WTC11 (cell line): ENCODE measurements at regions not wholly inside any gene's neighbourhood (a gene's known extent, or its start where the extent isn't known, plus 50 kb on each side); places are given as distances from the start of the nearest gene placed in this dataset.

Source experiments
- ATAC-seq: fragments of 200-7000 bp; cut with Tn5 transposase; 2 replicates; pipeline ENCODE4 v1.10.0; 2021; ENCODE audit warnings: mild to moderate bottlenecking, moderate library complexity
- CTCF ChIA-PET: fragments of 300-600 bp; sonication (Branson Sonifier 250); formaldehyde crosslinking; loops from one replicate; lab custom pipeline; 2021; ENCODE audit warnings: antibody characterized with exemption; lab: Charles Lee
- POLR2A ChIA-PET: fragments of 350-600 bp; sonication (Branson Sonifier 250); formaldehyde crosslinking; loops from one replicate; lab custom pipeline; 2021; ENCODE audit warnings: antibody characterized with exemption; lab: Charles Lee
- DNase-seq: peaks from one replicate; pipeline ENCODE4 v3.0.0; 2021; ENCODE audit warnings: low spot score
- H3K27ac Mint-ChIP-seq: 2 replicates; pipeline ENCODE4 v1.8.0; 2021; ENCODE audit warnings: mixed read lengths
- H3K27me3 Mint-ChIP-seq: 2 replicates; pipeline ENCODE4 v1.8.0; 2021; ENCODE audit warnings: low read depth, mild to moderate bottlenecking, moderate library complexity, mixed read lengths
- H3K36me3 Mint-ChIP-seq: 2 replicates; pipeline ENCODE4 v1.8.0; 2021; ENCODE audit warnings: mixed read lengths
- H3K4me1 Mint-ChIP-seq: 2 replicates; pipeline ENCODE4 v1.8.0; 2022; ENCODE audit warnings: mixed read lengths
- H3K4me3 Mint-ChIP-seq: 2 replicates; pipeline ENCODE4 v1.8.0; 2021; ENCODE audit warnings: mild to moderate bottlenecking, moderate library complexity, mixed read lengths
- H3K9me3 Mint-ChIP-seq: 2 replicates; pipeline ENCODE4 v1.8.0; 2021; ENCODE audit warnings: mixed read lengths
- CREB1 ChIP-seq: sonication (generic); formaldehyde crosslinking; IDR thresholded peaks from 2 replicates; pipeline ENCODE4 v1.8.0; 2023; ENCODE audit warnings: mild to moderate bottlenecking, missing genetic modification reagents
- FOXK1 ChIP-seq: sonication (generic); formaldehyde crosslinking; IDR thresholded peaks from 2 replicates; pipeline ENCODE4 v1.8.0; 2022; ENCODE audit warnings: mild to moderate bottlenecking, moderate library complexity, missing genetic modification reagents
- FOXP1 ChIP-seq: sonication (generic); formaldehyde crosslinking; IDR thresholded peaks from 2 replicates; pipeline ENCODE4 v1.8.0; 2022; ENCODE audit warnings: missing genetic modification reagents, mild to moderate bottlenecking, moderate library complexity, borderline replicate concordance
- NR3C1 ChIP-seq: sonication (generic); formaldehyde crosslinking; conservative IDR thresholded peaks from 2 replicates; pipeline ENCODE4 v1.8.1; 2023; ENCODE audit warnings: low read depth, mild to moderate bottlenecking, missing genetic modification reagents
- SP1 ChIP-seq: sonication (generic); formaldehyde crosslinking; conservative IDR thresholded peaks from 2 replicates; pipeline ENCODE4 v1.8.1; 2022; ENCODE audit warnings: missing genetic modification reagents
- ZNF423 ChIP-seq: fragments of 250-450 bp; sonication (Bioruptor Pico); IDR thresholded peaks from 2 replicates; pipeline ENCODE4 v2.1.2; 2022; ENCODE audit warnings: mild to moderate bottlenecking, moderate library complexity
- TF ChIP-seq, protein P1 (sequence below): fragments of 250-450 bp; sonication (Bioruptor Pico); conservative IDR thresholded peaks from 2 replicates; pipeline ENCODE4 v1.9.0; 2021; ENCODE audit warnings: mild to moderate bottlenecking
- TF ChIP-seq, protein P2 (sequence below): fragments of 250-450 bp; sonication (Bioruptor Pico); IDR thresholded peaks from 2 replicates; pipeline ENCODE4 v2.1.2; 2022; ENCODE audit warnings: mild to moderate bottlenecking, moderate library complexity
- TF ChIP-seq, protein P3 (sequence below): sonication (generic); formaldehyde crosslinking; IDR thresholded peaks from 2 replicates; pipeline ENCODE4 v1.8.0; 2022; ENCODE audit warnings: missing genetic modification reagents
- TF ChIP-seq, protein P4 (sequence below): fragments of 250-450 bp; sonication (Bioruptor Pico); IDR thresholded peaks from 2 replicates; pipeline ENCODE4 v1.8.0; 2021; ENCODE audit warnings: mild to moderate bottlenecking
- TF ChIP-seq, protein P5 (sequence below): fragments of 250-450 bp; sonication (Bioruptor Pico); IDR thresholded peaks from 2 replicates; pipeline ENCODE4 v1.9.0; 2021; ENCODE audit warnings: moderate library complexity, mild to moderate bottlenecking, inconsistent platforms, borderline replicate concordance

DNA sequence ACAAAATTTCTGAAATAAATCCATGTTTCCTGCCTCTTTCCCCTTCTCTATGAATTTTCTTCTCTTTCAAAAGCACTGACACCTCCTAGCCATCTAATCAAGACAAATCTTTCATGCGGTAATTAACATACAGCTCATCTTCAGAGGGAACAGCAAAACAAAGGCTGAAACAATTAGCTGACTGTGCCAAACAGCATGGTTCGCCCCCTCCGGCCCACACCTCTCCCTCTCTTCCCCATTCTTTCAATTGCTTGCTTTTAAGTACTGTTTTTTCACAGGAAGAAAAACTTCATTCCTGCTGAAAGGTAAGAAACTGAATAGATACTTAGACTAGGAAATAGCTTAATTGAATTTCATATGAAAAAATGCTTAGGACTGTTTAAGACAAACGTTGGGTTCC lies 291.1 kb upstream of the NOCT start (continued):
- TF ChIP-seq, protein P1, sequence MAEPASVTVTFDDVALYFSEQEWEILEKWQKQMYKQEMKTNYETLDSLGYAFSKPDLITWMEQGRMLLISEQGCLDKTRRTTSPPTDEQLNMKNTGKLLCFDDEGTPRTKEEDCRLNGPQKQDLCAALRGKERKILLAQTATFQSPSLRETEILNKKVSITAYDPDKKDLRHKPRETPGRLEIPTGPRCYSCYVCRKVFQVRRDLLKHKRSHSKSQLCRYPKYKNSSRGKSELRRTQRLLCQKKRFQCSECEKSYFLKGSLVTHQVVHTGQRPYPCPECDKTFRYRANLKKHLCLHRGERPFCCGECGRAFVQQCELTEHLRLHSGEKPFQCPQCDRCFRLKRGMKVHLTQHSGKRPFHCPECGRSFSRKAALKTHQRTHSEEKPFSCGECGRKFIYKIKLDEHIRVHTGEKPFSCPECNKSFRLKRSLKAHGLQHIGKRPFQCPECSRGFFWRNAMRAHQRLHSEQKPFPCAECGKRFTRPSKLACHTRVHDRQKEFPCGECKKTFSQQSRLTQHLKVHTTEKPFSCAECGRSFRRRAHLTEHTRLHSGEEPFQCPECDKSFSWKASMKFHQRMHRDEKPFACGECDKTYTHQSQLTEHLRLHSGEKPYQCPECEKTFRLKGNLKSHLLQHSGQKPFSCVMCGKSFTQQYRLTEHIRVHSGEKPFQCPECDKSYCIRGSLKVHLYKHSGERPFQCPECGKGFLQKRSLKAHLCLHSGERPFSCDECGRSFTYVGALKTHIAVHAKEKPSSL (CRISPR knock-in tag): no peak
- TF ChIP-seq FOXK1 (CRISPR knock-in tag) (no peak), FOXP1 (CRISPR knock-in tag) (no peak), ZNF423 (CRISPR knock-in tag) (no peak), CREB1 (CRISPR knock-in tag) (no peak)
- TF ChIP-seq, protein P2, sequence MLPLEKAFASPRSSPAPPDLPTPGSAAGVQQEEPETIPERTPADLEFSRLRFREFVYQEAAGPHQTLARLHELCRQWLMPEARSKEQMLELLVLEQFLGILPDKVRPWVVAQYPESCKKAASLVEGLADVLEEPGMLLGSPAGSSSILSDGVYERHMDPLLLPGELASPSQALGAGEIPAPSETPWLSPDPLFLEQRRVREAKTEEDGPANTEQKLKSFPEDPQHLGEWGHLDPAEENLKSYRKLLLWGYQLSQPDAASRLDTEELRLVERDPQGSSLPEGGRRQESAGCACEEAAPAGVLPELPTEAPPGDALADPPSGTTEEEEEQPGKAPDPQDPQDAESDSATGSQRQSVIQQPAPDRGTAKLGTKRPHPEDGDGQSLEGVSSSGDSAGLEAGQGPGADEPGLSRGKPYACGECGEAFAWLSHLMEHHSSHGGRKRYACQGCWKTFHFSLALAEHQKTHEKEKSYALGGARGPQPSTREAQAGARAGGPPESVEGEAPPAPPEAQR (CRISPR knock-in tag): no peak
- TF ChIP-seq, protein P3, sequence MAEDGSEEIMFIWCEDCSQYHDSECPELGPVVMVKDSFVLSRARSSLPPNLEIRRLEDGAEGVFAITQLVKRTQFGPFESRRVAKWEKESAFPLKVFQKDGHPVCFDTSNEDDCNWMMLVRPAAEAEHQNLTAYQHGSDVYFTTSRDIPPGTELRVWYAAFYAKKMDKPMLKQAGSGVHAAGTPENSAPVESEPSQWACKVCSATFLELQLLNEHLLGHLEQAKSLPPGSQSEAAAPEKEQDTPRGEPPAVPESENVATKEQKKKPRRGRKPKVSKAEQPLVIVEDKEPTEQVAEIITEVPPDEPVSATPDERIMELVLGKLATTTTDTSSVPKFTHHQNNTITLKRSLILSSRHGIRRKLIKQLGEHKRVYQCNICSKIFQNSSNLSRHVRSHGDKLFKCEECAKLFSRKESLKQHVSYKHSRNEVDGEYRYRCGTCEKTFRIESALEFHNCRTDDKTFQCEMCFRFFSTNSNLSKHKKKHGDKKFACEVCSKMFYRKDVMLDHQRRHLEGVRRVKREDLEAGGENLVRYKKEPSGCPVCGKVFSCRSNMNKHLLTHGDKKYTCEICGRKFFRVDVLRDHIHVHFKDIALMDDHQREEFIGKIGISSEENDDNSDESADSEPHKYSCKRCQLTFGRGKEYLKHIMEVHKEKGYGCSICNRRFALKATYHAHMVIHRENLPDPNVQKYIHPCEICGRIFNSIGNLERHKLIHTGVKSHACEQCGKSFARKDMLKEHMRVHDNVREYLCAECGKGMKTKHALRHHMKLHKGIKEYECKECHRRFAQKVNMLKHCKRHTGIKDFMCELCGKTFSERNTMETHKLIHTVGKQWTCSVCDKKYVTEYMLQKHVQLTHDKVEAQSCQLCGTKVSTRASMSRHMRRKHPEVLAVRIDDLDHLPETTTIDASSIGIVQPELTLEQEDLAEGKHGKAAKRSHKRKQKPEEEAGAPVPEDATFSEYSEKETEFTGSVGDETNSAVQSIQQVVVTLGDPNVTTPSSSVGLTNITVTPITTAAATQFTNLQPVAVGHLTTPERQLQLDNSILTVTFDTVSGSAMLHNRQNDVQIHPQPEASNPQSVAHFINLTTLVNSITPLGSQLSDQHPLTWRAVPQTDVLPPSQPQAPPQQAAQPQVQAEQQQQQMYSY (CRISPR knock-in tag): no peak
- TF ChIP-seq, protein P4, sequence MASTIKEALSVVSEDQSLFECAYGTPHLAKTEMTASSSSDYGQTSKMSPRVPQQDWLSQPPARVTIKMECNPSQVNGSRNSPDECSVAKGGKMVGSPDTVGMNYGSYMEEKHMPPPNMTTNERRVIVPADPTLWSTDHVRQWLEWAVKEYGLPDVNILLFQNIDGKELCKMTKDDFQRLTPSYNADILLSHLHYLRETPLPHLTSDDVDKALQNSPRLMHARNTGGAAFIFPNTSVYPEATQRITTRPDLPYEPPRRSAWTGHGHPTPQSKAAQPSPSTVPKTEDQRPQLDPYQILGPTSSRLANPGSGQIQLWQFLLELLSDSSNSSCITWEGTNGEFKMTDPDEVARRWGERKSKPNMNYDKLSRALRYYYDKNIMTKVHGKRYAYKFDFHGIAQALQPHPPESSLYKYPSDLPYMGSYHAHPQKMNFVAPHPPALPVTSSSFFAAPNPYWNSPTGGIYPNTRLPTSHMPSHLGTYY (CRISPR knock-in tag): no peak

DNA sequence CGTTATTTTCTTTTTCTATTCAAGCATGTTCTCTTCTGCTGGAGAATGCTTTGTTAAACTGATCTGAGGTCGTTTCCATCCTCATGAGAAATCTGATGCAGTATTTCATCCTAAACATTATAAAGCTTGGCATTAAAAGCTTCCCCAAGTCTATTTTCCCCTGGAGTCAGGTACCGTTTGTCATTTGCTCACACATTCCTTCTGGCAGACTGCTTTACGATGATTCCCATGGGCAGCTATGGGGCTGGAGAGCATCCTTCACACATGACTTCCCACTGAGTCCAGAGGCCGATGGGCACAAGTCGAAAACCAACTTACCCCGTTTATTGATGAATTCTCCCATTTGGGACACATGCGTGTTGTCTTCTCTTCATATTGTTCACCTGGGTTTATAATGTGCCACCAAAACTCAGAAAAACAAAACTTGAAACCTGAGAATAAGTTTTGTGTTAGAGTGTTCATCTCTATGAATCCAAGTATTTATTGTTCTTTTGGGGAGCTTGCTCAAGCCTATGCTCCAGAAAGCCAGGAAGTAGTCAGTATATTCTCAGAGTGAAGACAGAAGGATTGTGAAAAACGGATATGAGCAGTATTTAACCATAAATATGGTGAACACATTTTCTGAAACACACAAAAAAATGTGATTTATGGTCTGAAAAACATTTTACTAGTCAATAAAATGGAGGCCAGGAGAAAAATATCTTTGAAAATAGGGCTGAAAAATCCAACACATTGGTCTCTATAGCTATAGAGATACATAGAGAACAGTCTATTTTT lies 298.8 kb upstream of the NOCT start:
- H3K36me3 Mint-ChIP-seq: peaks cover 3% of the 10 kb centered on the region; the same call in 1 of the 2 replicates
- H3K4me1 Mint-ChIP-seq: peaks cover 4% of the 10 kb centered on the region
- TF ChIP-seq NR3C1 (CRISPR knock-in tag): no peak
- TF ChIP-seq, protein P5, sequence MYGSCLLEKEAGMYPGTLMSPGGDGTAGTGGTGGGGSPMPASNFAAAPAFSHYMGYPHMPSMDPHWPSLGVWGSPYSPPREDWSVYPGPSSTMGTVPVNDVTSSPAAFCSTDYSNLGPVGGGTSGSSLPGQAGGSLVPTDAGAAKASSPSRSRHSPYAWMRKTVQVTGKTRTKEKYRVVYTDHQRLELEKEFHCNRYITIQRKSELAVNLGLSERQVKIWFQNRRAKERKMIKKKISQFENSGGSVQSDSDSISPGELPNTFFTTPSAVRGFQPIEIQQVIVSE (CRISPR knock-in tag): 0 out of 2 replicates have a peak, but pooled peaks have one; percentile 15
- TF ChIP-seq, all 79 proteins: peak for 1
- Mint-ChIP-seq H3K9me3 (peaks cover 10% of the 10 kb centered on the region), H3K4me3 (no peak overlapping the region), H3K27ac (no peak overlapping the region), H3K27me3 (no peaks in the 10 kb centered on the region)
- ChIA-PET POLR2A (no interaction called here), CTCF (interaction anchor here (1.0 kb wide), 1 partner anchor 154 kb away, joined by 3 read pairs; no protein-coding TSS in a partner anchor)
- DNase-seq (no peak), ATAC-seq (no peak)

DNA sequence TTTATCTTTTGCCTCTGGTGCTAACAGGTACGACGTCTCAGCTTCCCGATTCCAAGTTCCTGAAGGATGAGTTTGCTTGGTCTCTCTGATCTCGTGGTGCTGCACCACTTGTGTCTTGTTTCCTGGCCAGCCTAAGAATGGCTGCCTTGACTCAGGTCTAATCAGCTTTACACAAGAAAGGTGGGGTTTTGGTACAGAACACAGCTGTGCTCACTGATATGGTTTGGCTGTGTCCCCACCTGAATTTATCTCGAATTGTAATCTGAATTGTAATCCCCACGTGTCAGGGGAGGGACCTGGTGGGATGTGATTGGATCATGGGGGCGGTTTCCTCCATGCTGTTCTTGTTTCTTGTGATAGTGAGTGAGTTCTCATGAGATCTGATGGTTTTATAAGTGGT lies 305.3 kb upstream of the NOCT start:
- TF ChIP-seq SP1 (CRISPR knock-in tag): no peak

More for the DNA sequence above, 305.3 kb upstream of the NOCT start:
- Mint-ChIP-seq H3K36me3 (no peaks in the 10 kb centered on the region), H3K27me3 (no peaks in the 10 kb centered on the region; the same call in 1 of the 2 replicates), H3K9me3 (peaks cover 4% of the 10 kb centered on the region; the same call in 1 of the 2 replicates), H3K4me1 (no peaks in the 10 kb centered on the region; the same call in 1 of the 2 replicates), H3K4me3 (no peak overlapping the region), H3K27ac (no peak overlapping the region)
- no peak for DNase-seq
- POLR2A ChIA-PET: no interaction called here
- CTCF ChIA-PET: no interaction called here
- no peak for ATAC-seq
